OCI-LY7 (cell line): ENCODE measurements at regions not wholly inside any gene's neighbourhood (a gene's known extent, or its start where the extent isn't known, plus 50 kb on each side); places are given as distances from the start of the nearest gene placed in this dataset.

ENCODE experiments used
- BruUV-seq: library from RNA; stranded (reverse); fragments of 400-500 nt; replicated peaks from 2 replicates; lab custom pipeline; 2021; lab: Mats Ljungman, UMichigan
- CTCF ChIA-PET: fragments of 300-600 bp; sonication (Branson Sonifier 250); formaldehyde crosslinking; loops from one replicate; lab custom pipeline; 2022; ENCODE audit warnings: antibody characterized with exemption; ENCODE audit not compliant: unreplicated experiment; lab: Charles Lee
- POLR2A ChIA-PET: fragments of 300-600 bp; sonication (Branson Sonifier 250); formaldehyde crosslinking; loops from one replicate; lab custom pipeline; 2022; ENCODE audit warnings: antibody characterized with exemption; lab: Charles Lee
- DNase-seq: peaks from one replicate; pipeline ENCODE4 v3.0.0-alpha.2; 2015; ENCODE audit warnings: low spot score
- H2AFZ ChIP-seq: fragments of 200-600 bp; sonication (generic), shearing (Covaris generic); 2 replicates; pipeline ENCODE4 v1.6.1; 2014; ENCODE audit warnings: mild to moderate bottlenecking, antibody characterized with exemption, low read length, moderate library complexity
- H3K27ac ChIP-seq: fragments of 200-600 bp; sonication (generic); 2 replicates; pipeline ENCODE4 v1.5.1; 2014; ENCODE audit warnings: mixed run types, low read depth, mild to moderate bottlenecking, moderate library complexity, low read length, inconsistent platforms; ENCODE audit not compliant: poor library complexity, severe bottlenecking
- H3K36me3 ChIP-seq: fragments of 200-600 bp; sonication (generic); 2 replicates; pipeline ENCODE4 v1.6.1; 2014; ENCODE audit warnings: mild to moderate bottlenecking, antibody characterized with exemption, low read length, moderate library complexity, mixed read lengths; ENCODE audit not compliant: insufficient read depth
- H3K4me1 ChIP-seq: fragments of 200-600 bp; sonication (generic); 2 replicates; pipeline ENCODE4 v1.5.1; 2014; ENCODE audit warnings: mild to moderate bottlenecking, low read length; ENCODE audit not compliant: insufficient read depth, poor library complexity, severe bottlenecking
- H3K4me2 ChIP-seq: fragments of 200-600 bp; sonication (generic); 2 replicates; pipeline ENCODE4 v1.6.1; 2014; ENCODE audit warnings: mild to moderate bottlenecking, low read length
- H3K4me3 ChIP-seq: fragments of 200-600 bp; sonication (generic); 2 replicates; pipeline ENCODE4 v1.5.1; 2014; ENCODE audit warnings: mild to moderate bottlenecking, low read depth, low read length; ENCODE audit not compliant: poor library complexity, severe bottlenecking
- H3K79me2 ChIP-seq: fragments of 200-600 bp; sonication (generic); 2 replicates; pipeline ENCODE4 v1.6.1; 2016; ENCODE audit warnings: low read depth, mild to moderate bottlenecking, low read length, moderate library complexity, mixed read lengths; ENCODE audit not compliant: insufficient read depth
- H3K9me2 ChIP-seq: fragments of 200-600 bp; sonication (generic); 2 replicates; pipeline ENCODE4 v1.6.1; 2016; ENCODE audit warnings: mild to moderate bottlenecking, low read length, mixed read lengths; ENCODE audit not compliant: insufficient read depth
- H3K9me3 ChIP-seq: fragments of 200-600 bp; sonication (generic); 2 replicates; pipeline ENCODE4 v1.6.1; 2014; ENCODE audit warnings: mild to moderate bottlenecking, mixed run types, low read length, mixed read lengths
- H4K20me1 ChIP-seq: fragments of 200-600 bp; sonication (generic); 2 replicates; pipeline ENCODE4 v1.6.1; 2014; ENCODE audit warnings: mild to moderate bottlenecking, antibody characterized with exemption, low read length, moderate library complexity, mixed read lengths; ENCODE audit not compliant: insufficient read depth
- CTCF ChIP-seq: fragments of 200-600 bp; sonication (generic); conservative IDR thresholded peaks from 2 replicates; pipeline ENCODE4 v1.5.1; 2014; ENCODE audit warnings: mild to moderate bottlenecking, antibody characterized with exemption, low read length, moderate library complexity, mixed read lengths
- EZH2phosphoT487 ChIP-seq: fragments of 200-600 bp; sonication (generic); IDR thresholded peaks from 2 replicates; pipeline ENCODE4 v1.6.1; 2018; ENCODE audit warnings: low read depth, borderline replicate concordance, mild to moderate bottlenecking, mixed run types, antibody characterized with exemption, low read length, moderate library complexity, mixed read lengths
- intact Hi-C: fragments of 100-400 bp; cut with micrococcal nuclease; formaldehyde crosslinking; loops from one replicate; pipeline ENCODE4 v1.10.0; 2022; ENCODE audit not compliant: unreplicated experiment

GRCh38 chr1:101451888-101452287 is 215.1 kb downstream of the S1PR1 start:
- DNase-seq, result no peak
- CTCF ChIA-PET, result no interaction called here
- intact Hi-C loops, result no loop called here
- Histone ChIP-seq H3K9me2 (no peaks in the 10 kb centered on the region), H3K4me2 (no peak overlapping the region), H4K20me1 (no peaks in the 10 kb centered on the region), H3K4me3 (no peak overlapping the region), H3K4me1 (peaks cover 16% of the 10 kb centered on the region), H2AFZ (no peak overlapping the region), H3K36me3 (no peaks in the 10 kb centered on the region), H3K27ac (no peak overlapping the region), H3K79me2 (no peaks in the 10 kb centered on the region), H3K9me3 (no peaks in the 10 kb centered on the region)
- TF ChIP-seq CTCF (no peak), EZH2phosphoT487 (no peak)
- POLR2A ChIA-PET, result no interaction called here
- BruUV-seq, result no TSS peak

- Histone ChIP-seq H3K4me2 (no peak overlapping the region), H4K20me1 (no peaks in the 10 kb centered on the region), H3K27ac (no peak overlapping the region), H2AFZ (no peak overlapping the region), H3K4me1 (peaks cover 16% of the 10 kb centered on the region), H3K9me3 (no peaks in the 10 kb centered on the region), H3K79me2 (no peaks in the 10 kb centered on the region), H3K4me3 (no peak overlapping the region), H3K9me2 (no peaks in the 10 kb centered on the region), H3K36me3 (no peaks in the 10 kb centered on the region)
- TF ChIP-seq EZH2phosphoT487, result no peak
- no peak for TF ChIP-seq CTCF
- DNase-seq, result no peak
- CTCF ChIA-PET, result no interaction called here
- BruUV-seq, result no TSS peak
- POLR2A ChIA-PET, result interaction anchor here (0.6 to 1.2 kb wide), 4 partner anchors 13 to 135 kb away, joined by 3 to 5 read pairs (median 3); no protein-coding TSS in a partner anchor
- intact Hi-C loops, result no loop called here
These were observed 216.0 kb downstream of the S1PR1 start for GRCh38 chr1:101452825-101453224.

- peak; percentile 11 for DNase-seq
- Histone ChIP-seq H3K4me1 (peaks cover 16% of the 10 kb centered on the region), H3K4me3 (no peak overlapping the region), H4K20me1 (no peaks in the 10 kb centered on the region), H3K79me2 (no peaks in the 10 kb centered on the region), H2AFZ (peak overlapping the region; percentile 70; the same call in 1 of the 2 replicates), H3K9me2 (no peaks in the 10 kb centered on the region), H3K4me2 (peak overlapping the region; percentile 22; the same call in 1 of the 2 replicates), H3K9me3 (no peaks in the 10 kb centered on the region), H3K36me3 (no peaks in the 10 kb centered on the region), H3K27ac (no peak overlapping the region)
- TF ChIP-seq CTCF (no peak), EZH2phosphoT487 (no peak)
- intact Hi-C loops, result no loop called here
- BruUV-seq, result no TSS peak
- POLR2A ChIA-PET, result interaction anchor here (0.6 to 1.4 kb wide), 4 partner anchors 14 to 442 kb away, joined by 3 to 4 read pairs (median 3); no protein-coding TSS in a partner anchor
- CTCF ChIA-PET, result interaction anchor here (1.0 kb wide), 1 partner anchor 16 kb away, joined by 3 read pairs; no protein-coding TSS in a partner anchor
These were observed 217.0 kb downstream of the S1PR1 start for GRCh38 chr1:101453844-101454243.
